Upper lobe of left lung (tissue), 6 donors: ENCODE measurements at regions not wholly inside any gene's neighbourhood (a gene's known extent, or its start where the extent isn't known, plus 50 kb on each side); places are given as distances from the start of the nearest gene placed in this dataset.

Experiments used
- ATAC-seq, 2 donors: fragments of 200-7000 bp; cut with Tn5 transposase; one replicate each; pipeline ENCODE4 v1.9.1; 2022; ENCODE audit warnings: mild to moderate bottlenecking in 2 of 2, moderate library complexity in 2 of 2; ENCODE audit not compliant: low FRiP score in 2 of 2
- DNase-seq, 2 donors: peaks; one replicate each; pipeline ENCODE4 v3.0.0-alpha.2; 2019 to 2020
- H3K27ac ChIP-seq, 4 donors: fragments of 200-600 bp; sonication (generic); one replicate each; pipeline ENCODE4 v1.5.1; 2016 to 2019
- H3K27me3 ChIP-seq, 4 donors: fragments of 200-600 bp; sonication (generic); one replicate each; pipeline ENCODE4 v1.5.1; 2017 to 2019
- H3K36me3 ChIP-seq, 4 donors: fragments of 200-600 bp; sonication (generic); one replicate each; pipeline ENCODE4 v1.5.1; 2016 to 2019
- H3K4me1 ChIP-seq, 4 donors: fragments of 200-600 bp; sonication (generic); one replicate each; pipeline ENCODE4 v1.5.1; 2018 to 2019
- H3K4me3 ChIP-seq, 4 donors: fragments of 200-600 bp; sonication (generic); one replicate each; pipeline ENCODE4 v1.5.1; 2017 to 2019; ENCODE audit warnings: mild to moderate bottlenecking in 2 of 4, moderate library complexity in 1 of 4
- H3K9me3 ChIP-seq, 4 donors: fragments of 200-600 bp; sonication (generic); one replicate each; pipeline ENCODE4 v1.5.1; 2018 to 2019
- EP300 ChIP-seq, 4 donors: sonication (generic); formaldehyde crosslinking; IDR thresholded peaks; one replicate each; pipeline ENCODE4 v1.5.1; 2017; ENCODE audit warnings: antibody characterized with exemption in 4 of 4, control low read depth in 2 of 4
- POLR2A ChIP-seq, 4 donors: fragments of 450-650 bp; IDR thresholded peaks; one replicate each; pipeline ENCODE4 v1.5.1; 2016 to 2017; ENCODE audit warnings: antibody characterized with exemption in 4 of 4, mild to moderate bottlenecking in 2 of 4
- POLR2AphosphoS5 ChIP-seq, 2 donors: sonication (generic); formaldehyde crosslinking; IDR thresholded peaks; one replicate each; pipeline ENCODE4 v1.5.1; 2017; ENCODE audit warnings: antibody characterized with exemption in 2 of 2
- WGBS, 2 donors: methylation state at CpG; one replicate each; pipeline ENCODE4 v1.1.5; 2017 to 2018; 5-methylcytosine and 5-hydroxymethylcytosine counted together
- TF ChIP-seq, protein P1 (sequence below), 6 experiments: fragments of 450-650 bp in 4 of 6; fragments of 200-600 bp in 2 of 6; sonication (generic) in 2 of 6; IDR thresholded peaks; one replicate each; pipeline ENCODE4 v1.5.1; 2016 to 2019; ENCODE audit warnings: antibody characterized with exemption in 6 of 6
- donor health status: DM: no; HTN: no; CAD: no; lungs with moderate emphysema.
- donor health status: DM: no; HTN: yes; CAD: no; lungs with severe emphysema.

DNA sequence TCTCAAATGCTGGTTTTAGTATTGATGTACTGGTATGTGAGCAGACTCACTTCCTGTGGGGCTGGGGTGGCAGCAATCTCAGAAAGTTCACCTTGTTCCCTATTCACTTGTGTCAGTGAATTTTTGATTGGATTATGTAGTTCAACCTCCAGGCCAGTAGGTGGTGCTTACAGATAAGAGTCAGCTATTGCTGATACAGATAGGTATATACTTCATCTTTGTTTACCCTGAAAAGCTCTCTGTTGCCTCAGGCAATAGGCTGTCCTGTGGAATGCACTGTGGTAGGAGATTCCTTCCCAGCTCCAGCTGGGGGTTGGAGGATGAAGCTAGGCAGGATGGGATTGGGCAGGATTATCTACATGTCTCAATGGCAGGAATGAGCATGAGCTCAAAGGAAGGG, 851.2 kb upstream of the EYS start:
- no peaks in the 10 kb centered on the region for H3K36me3 ChIP-seq
- no peak for TF ChIP-seq POLR2A (IDR thresholded peaks at IDR 0.05)
- no peak for TF ChIP-seq POLR2AphosphoS5 (IDR thresholded peaks at IDR 0.05)
- no peak for TF ChIP-seq EP300 (IDR thresholded peaks at IDR 0.05)
- TF ChIP-seq, protein P1, sequence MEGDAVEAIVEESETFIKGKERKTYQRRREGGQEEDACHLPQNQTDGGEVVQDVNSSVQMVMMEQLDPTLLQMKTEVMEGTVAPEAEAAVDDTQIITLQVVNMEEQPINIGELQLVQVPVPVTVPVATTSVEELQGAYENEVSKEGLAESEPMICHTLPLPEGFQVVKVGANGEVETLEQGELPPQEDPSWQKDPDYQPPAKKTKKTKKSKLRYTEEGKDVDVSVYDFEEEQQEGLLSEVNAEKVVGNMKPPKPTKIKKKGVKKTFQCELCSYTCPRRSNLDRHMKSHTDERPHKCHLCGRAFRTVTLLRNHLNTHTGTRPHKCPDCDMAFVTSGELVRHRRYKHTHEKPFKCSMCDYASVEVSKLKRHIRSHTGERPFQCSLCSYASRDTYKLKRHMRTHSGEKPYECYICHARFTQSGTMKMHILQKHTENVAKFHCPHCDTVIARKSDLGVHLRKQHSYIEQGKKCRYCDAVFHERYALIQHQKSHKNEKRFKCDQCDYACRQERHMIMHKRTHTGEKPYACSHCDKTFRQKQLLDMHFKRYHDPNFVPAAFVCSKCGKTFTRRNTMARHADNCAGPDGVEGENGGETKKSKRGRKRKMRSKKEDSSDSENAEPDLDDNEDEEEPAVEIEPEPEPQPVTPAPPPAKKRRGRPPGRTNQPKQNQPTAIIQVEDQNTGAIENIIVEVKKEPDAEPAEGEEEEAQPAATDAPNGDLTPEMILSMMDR (IDR thresholded peaks at IDR 0.05), result no peak
- no peak overlapping the region for H3K4me3 ChIP-seq
- ATAC-seq (no peak), DNase-seq (no peak)
- peaks cover 0 to 6% (median 3%) of the 10 kb centered on the region in 4 donors for H3K9me3 ChIP-seq
- no peak overlapping the region for H3K27ac ChIP-seq
- no peaks in the 10 kb centered on the region for H3K27me3 ChIP-seq
- H3K4me1 ChIP-seq, result no peaks in the 10 kb centered on the region

DNA sequence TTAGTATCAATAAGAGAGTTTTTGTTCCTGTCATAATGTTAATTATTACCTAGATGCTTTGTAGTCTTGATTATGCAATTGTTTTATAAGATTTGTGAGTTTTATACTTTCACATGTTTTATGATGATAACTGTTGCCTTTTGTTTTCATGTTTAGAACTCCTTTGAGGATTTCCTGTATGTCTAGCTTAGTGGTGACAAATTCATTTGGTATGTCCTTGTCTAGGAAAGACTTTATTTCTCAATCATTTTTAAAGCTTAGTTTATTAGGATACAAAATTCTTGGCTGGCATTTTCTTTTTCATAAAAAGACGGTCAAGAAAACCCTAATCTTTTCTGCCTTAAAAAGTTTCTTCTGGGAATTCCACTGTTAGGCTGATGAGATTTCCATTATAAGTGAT, 849.9 kb upstream of the EYS start:
- H3K4me3 ChIP-seq, result no peak overlapping the region
- H3K4me1 ChIP-seq, result no peaks in the 10 kb centered on the region
- WGBS, 2 donors, result 90 to 97% methylated on average over 1 of the region's 1 CpG
- TF ChIP-seq POLR2A (IDR thresholded peaks at IDR 0.05) (no peak), EP300 (IDR thresholded peaks at IDR 0.05) (no peak)
- TF ChIP-seq, protein P1 (IDR thresholded peaks at IDR 0.05), result no peak
- peaks cover 0 to 6% (median 3%) of the 10 kb centered on the region in 4 donors for H3K9me3 ChIP-seq
- ATAC-seq (no peak), DNase-seq (no peak)
- no peak overlapping the region for H3K27ac ChIP-seq
- H3K27me3 ChIP-seq, result no peaks in the 10 kb centered on the region
- H3K36me3 ChIP-seq, result no peaks in the 10 kb centered on the region

DNA sequence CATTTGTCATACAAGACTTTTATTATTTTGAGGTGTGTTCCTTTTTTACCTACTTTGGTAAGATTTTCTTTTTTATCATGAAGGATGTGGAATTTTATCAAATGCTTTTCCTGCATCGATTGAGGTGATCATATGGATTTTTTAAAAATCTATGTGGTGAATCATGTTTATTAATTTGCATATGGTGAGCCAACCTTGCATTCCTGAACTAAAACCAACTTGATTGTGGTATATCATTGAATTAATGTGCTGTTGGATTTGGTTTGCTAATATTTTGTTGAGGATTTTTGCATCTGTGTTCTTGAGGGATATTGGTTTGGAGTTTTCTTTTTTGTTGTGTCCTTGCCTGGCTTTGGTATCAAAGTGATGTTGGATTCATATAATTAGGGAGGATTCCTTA, 848.1 kb upstream of the EYS start:
- TF ChIP-seq POLR2AphosphoS5 (IDR thresholded peaks at IDR 0.05), result no peak
- TF ChIP-seq, protein P1 (IDR thresholded peaks at IDR 0.05), result no peak
- no peak for TF ChIP-seq POLR2A (IDR thresholded peaks at IDR 0.05)
- TF ChIP-seq EP300 (IDR thresholded peaks at IDR 0.05), result no peak
- Histone ChIP-seq H3K9me3 (peaks cover 0 to 6% (median 3%) of the 10 kb centered on the region in 4 donors), H3K36me3 (no peaks in the 10 kb centered on the region), H3K4me1 (no peaks in the 10 kb centered on the region), H3K27me3 (no peaks in the 10 kb centered on the region), H3K4me3 (no peak overlapping the region), H3K27ac (no peak overlapping the region)
- DNase-seq (no peak), ATAC-seq (no peak)
- WGBS, 2 donors, result 77 to 90% methylated on average over 1 of the region's 1 CpG

DNA sequence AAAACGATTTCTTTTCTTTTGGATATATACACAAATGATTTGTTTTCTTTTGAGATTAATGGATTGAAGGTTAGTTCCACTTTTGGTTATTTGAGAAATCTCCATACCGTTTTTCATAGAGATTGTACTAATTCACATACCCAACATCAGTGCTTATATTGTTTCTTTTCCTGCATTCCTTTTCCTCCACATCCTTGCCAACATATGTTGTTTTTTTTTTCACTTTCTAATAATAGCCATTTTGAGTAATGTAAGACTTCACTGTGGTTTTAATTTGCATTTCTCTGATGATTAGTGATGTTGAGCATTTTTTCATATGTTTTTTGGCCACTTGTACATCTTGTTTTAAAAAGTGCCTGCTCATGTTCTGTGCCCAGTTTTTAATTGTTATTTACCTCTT, 846.4 kb upstream of the EYS start:
- ATAC-seq, result no peak
- no peak for DNase-seq
- 66 to 70% methylated on average over 2 of the region's 2 CpGs for WGBS, 2 donors

More for the DNA sequence above, 846.4 kb upstream of the EYS start:
- Histone ChIP-seq H3K4me1 (no peaks in the 10 kb centered on the region), H3K27ac (no peak overlapping the region), H3K4me3 (no peak overlapping the region), H3K9me3 (peaks cover 0 to 6% (median 3%) of the 10 kb centered on the region in 4 donors), H3K36me3 (no peaks in the 10 kb centered on the region), H3K27me3 (no peaks in the 10 kb centered on the region)
- TF ChIP-seq EP300 (IDR thresholded peaks at IDR 0.05) (no peak), POLR2A (IDR thresholded peaks at IDR 0.05) (no peak), POLR2AphosphoS5 (IDR thresholded peaks at IDR 0.05) (no peak)
- TF ChIP-seq, protein P1 (IDR thresholded peaks at IDR 0.05), result no peak
